ENCODE measurements at regions not wholly inside any gene's neighbourhood (a gene's known extent, or its start where the extent isn't known, plus 50 kb on each side); places are given as distances from the start of the nearest gene placed in this dataset.

GRCh38 chr1:182149411-182149965 is 88.0 kb upstream of the ZNF648 start:
- TF ChIP-seq, protein P1, sequence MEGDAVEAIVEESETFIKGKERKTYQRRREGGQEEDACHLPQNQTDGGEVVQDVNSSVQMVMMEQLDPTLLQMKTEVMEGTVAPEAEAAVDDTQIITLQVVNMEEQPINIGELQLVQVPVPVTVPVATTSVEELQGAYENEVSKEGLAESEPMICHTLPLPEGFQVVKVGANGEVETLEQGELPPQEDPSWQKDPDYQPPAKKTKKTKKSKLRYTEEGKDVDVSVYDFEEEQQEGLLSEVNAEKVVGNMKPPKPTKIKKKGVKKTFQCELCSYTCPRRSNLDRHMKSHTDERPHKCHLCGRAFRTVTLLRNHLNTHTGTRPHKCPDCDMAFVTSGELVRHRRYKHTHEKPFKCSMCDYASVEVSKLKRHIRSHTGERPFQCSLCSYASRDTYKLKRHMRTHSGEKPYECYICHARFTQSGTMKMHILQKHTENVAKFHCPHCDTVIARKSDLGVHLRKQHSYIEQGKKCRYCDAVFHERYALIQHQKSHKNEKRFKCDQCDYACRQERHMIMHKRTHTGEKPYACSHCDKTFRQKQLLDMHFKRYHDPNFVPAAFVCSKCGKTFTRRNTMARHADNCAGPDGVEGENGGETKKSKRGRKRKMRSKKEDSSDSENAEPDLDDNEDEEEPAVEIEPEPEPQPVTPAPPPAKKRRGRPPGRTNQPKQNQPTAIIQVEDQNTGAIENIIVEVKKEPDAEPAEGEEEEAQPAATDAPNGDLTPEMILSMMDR (IDR thresholded peaks at IDR 0.05; ENCODE audit: borderline replicate concordance, extremely low read depth, insufficient read depth) = no peak
- intact Hi-C loops (cut with DNase I) = loop anchor here (10.0 kb wide), 1 partner anchor 245 kb away; the partner anchor contains the start of gene GLUL
- no peak overlapping the region for H3K4me3 ChIP-seq (ENCODE audit: low read length in 3 of 3)
- no peaks in the 10 kb centered on the region for H3K36me3 ChIP-seq (ENCODE audit: control insufficient read depth in 2 of 3, insufficient read depth in 3 of 3, low read length in 3 of 3)
- no peak overlapping the region for H3K9ac ChIP-seq (ENCODE audit: low read length in 3 of 3)
- H3K27me3 ChIP-seq (ENCODE audit: control insufficient read depth, insufficient read depth, low read length) = no peaks in the 10 kb centered on the region
- DNase-seq (peak in 1 of 5 donors; percentile 44), FAIRE-seq (no peak)
- no peaks in the 10 kb centered on the region for H3K9me3 ChIP-seq (ENCODE audit: control insufficient read depth in 2 of 3, insufficient read depth in 1 of 3, low read length in 3 of 3)
- H3K4me1 ChIP-seq (ENCODE audit: control insufficient read depth in 2 of 3, insufficient read depth in 2 of 3, low read depth in 1 of 3, low read length in 3 of 3) = peaks cover 0 to 10% (median 7%) of the 10 kb centered on the region in 3 donors
- H3K27ac ChIP-seq (ENCODE audit: low read depth in 2 of 2, low read length in 2 of 2) = peak overlapping the region in 1 of 2 donors; percentile 0

- DNase-seq (no peak), FAIRE-seq (no peak)
- Histone ChIP-seq H3K9me3 (ENCODE audit: control insufficient read depth in 2 of 3, insufficient read depth in 1 of 3, low read length in 3 of 3) (no peaks in the 10 kb centered on the region), H3K36me3 (ENCODE audit: control insufficient read depth in 2 of 3, insufficient read depth in 3 of 3, low read length in 3 of 3) (no peaks in the 10 kb centered on the region), H3K9ac (ENCODE audit: low read length in 3 of 3) (no peak overlapping the region), H3K27me3 (ENCODE audit: control insufficient read depth, insufficient read depth, low read length) (no peaks in the 10 kb centered on the region), H3K4me1 (ENCODE audit: control insufficient read depth in 2 of 3, insufficient read depth in 2 of 3, low read depth in 1 of 3, low read length in 3 of 3) (peaks cover 0 to 22% (median 17%) of the 10 kb centered on the region in 3 donors), H3K4me3 (ENCODE audit: low read length in 3 of 3) (no peak overlapping the region), H3K27ac (ENCODE audit: low read depth in 2 of 2, low read length in 2 of 2) (no peak overlapping the region)
- intact Hi-C loops (cut with DNase I) = loop anchor here (10.0 kb wide), 1 partner anchor 247 kb away; the partner anchor contains the start of gene GLUL
- TF ChIP-seq, protein P1 (IDR thresholded peaks at IDR 0.05; ENCODE audit: borderline replicate concordance, extremely low read depth, insufficient read depth) = no peak
Measured at GRCh38 chr1:182147951-182148350, 86.4 kb upstream of the ZNF648 start.

- DNase-seq = no peak
- FAIRE-seq = no peak
- no peaks in the 10 kb centered on the region for H3K36me3 ChIP-seq (ENCODE audit: control insufficient read depth in 2 of 3, insufficient read depth in 3 of 3, low read length in 3 of 3)
- no peak overlapping the region for H3K9ac ChIP-seq (ENCODE audit: low read length in 3 of 3)
- H3K27ac ChIP-seq (ENCODE audit: low read depth in 2 of 2, low read length in 2 of 2) = no peak overlapping the region
- TF ChIP-seq, protein P1 (IDR thresholded peaks at IDR 0.05; ENCODE audit: borderline replicate concordance, extremely low read depth, insufficient read depth) = no peak
- H3K4me3 ChIP-seq (ENCODE audit: low read length in 3 of 3) = no peak overlapping the region
- H3K9me3 ChIP-seq (ENCODE audit: control insufficient read depth in 2 of 3, insufficient read depth in 1 of 3, low read length in 3 of 3) = no peaks in the 10 kb centered on the region
- no peaks in the 10 kb centered on the region for H3K27me3 ChIP-seq (ENCODE audit: control insufficient read depth, insufficient read depth, low read length)
- peaks cover 0 to 22% (median 17%) of the 10 kb centered on the region in 3 donors for H3K4me1 ChIP-seq (ENCODE audit: control insufficient read depth in 2 of 3, insufficient read depth in 2 of 3, low read depth in 1 of 3, low read length in 3 of 3)
- intact Hi-C loops (cut with DNase I) = loop anchor here (10.0 kb wide), 1 partner anchor 248 kb away; the partner anchor contains the start of gene GLUL
Measured at GRCh38 chr1:182147136-182147820, 85.8 kb upstream of the ZNF648 start.

Data from kidney (tissue), 13 donors.